GM18868 (cell line): ENCODE measurements at regions not wholly inside any gene's neighbourhood (a gene's known extent, or its start where the extent isn't known, plus 50 kb on each side); places are given as distances from the start of the nearest gene placed in this dataset.

Experiments used
- ATAC-seq: cut with Tn5 transposase; IDR thresholded peaks from one replicate; pipeline ENCODE4 v1.9.1; 2021; ENCODE audit warnings: mild to moderate bottlenecking, moderate library complexity; ENCODE audit not compliant: unreplicated experiment

DNA sequence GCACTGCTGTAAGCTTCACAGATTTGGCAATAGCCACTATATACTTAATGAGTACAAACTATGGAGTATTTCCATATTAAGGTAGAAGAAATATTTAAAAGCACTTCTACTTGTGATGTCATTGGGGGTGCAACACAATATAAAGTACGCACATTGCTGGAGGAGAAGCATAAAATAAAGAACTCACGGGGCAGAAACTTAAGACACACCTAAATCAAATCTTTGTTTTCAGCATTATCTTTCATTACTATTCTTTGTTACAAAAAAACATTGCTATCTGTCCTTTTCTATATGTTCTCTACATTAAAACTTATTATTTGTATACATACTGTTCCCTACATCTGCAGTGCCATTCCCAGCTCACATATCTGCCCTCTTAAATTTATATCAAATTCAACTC, 93.3 kb upstream of the VPREB1 start:
- ATAC-seq = no peak

DNA sequence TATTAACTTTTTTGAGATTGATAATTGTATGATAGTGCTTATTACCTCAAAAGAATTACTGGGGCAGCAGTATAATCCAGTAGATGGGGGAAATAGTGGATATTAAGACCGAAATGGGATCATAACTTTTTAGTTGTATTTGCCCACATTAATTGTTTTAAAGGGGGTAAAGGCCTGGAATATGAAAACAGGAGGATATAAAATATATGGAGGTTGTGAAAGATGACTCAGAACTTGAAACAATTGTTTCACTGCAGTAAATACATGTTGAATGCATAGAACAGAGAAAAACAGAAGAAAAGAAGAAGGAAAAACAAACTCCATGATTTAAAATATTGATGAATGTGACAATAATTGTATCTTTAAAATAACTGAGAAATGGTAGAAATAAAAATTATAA, 94.1 kb upstream of the VPREB1 start:
- ATAC-seq = no peak

DNA sequence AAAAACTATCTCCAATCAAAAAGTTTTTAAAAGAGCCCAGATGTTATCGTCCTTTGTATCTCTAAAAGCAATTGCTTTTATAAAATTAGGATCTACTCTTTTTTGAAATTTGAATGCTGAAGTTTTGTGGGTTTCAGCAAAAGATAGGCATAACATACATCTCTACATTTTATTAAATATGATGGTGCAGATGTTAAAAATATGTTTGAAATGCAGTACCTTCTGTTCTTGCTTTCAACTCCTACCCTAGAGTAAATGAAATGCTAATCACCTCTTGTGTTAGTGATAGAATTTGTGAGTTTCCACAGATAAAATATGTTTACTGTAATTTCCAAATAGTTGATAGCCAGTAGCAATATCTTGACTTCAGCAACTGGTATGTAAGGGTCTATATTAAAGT, 95.7 kb upstream of the VPREB1 start:
- no peak for ATAC-seq

DNA sequence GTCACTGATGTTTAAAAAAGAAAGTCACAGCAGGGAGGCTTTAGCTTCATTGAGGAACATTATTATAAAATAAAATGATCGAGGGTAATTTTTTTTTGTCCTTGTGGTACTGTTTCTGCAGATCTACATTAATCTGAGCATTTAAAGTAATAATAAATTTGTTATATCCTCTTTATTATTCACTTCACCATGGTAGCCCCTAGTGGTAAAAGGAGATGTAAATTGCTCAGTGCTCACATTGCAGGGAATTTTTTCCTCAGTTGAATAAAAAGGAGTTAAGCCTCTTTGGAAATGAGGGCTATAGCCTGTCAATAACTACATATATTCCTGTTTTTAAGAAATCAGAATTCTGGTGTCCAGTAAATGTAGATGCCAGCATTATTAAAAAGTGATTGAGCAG, 99.7 kb upstream of the VPREB1 start:
- ATAC-seq = no peak

DNA sequence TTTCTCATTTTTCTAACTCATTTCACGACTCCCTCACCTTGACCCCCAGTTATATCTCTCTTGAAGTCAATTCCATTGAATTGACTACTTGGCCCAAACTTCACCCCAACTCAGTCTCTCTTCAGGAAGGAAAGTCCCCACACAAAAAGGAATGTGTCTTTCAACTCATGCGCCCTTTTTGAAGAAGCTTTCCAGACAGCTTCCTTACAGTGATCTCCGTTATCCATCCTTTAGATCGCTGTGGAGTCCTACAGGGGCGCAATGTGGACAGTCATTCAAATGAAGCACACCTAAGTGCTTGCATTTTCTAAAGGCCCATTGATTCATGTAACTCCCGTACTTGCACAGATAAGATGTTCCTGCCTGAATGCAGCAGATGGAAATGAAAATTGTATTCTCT, 101.1 kb upstream of the VPREB1 start:
- no peak for ATAC-seq

DNA sequence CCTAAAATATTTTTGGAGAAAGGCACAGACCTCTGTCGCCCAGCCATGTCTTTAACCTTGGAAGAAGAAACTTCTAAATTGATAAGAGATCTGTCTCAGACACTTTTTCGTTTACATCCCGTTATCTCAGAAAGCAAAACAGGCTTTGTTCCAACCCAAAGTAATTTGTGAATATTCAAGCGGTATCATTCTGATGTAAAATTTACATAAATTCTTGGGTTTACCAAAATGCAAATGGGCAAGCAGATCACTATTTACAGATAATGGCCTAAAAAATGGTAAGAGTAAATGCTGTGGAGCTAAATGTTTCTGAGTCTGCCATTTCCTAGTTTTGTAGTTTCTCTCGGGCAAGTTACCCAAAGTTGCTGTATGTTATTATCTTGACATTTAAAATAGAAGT, 101.9 kb upstream of the VPREB1 start:
- no peak for ATAC-seq

DNA sequence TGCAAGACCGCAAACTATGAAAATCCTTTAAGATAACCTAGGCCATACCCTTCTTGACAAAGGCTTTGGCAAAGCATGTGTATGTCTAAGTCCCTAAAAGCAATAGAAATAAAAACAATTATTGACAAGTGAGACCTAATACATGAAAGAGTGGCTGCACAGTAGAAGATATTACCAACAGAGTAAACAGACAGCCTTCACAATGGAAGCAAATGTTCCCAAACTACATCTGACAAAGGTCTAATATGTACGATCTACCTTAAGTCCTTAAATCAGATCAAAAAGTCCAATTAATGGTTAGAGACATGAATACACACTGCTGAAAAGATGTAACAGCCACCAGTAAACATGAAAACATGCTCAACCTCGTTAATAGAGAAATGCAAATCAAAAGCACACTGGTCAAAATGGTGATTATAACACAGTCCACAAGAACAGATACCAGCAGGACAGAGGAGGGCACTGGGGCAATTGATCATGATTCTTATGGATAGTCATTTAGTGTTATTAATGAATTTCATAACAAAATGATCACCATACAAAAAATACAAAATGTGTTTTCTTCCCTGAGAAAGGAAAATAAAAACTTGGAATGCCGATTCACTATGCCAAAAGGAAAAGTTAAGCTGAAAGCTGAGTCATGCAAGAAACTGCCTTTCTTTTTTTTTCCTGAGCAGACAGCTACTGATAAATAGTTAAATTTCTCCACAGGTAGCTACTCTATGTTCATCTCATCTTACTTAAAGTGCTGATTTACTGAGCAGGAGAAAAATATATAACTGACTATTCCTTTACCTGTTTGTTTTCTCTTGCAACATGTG, 102.6 kb upstream of the VPREB1 start:
- ATAC-seq = no peak

DNA sequence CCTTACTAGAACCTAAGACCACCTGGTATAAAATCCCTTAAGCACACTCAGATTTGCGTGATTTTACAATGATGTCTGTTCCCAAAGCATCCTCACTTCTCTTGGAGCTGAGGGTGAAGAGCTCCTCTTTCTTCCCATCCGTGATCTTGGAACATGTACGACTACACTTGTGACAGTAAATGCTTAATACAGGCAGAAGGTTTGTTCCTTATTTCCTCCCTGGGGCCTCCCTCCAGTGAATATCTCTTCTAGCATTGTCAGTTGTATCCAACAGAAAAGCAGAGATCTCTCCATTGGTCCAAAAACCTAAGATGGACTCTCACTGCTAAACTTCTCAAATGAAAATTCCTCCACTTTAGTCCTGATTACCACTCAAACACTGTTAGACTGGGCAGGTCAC, 103.6 kb upstream of the VPREB1 start:
- no peak for ATAC-seq

DNA sequence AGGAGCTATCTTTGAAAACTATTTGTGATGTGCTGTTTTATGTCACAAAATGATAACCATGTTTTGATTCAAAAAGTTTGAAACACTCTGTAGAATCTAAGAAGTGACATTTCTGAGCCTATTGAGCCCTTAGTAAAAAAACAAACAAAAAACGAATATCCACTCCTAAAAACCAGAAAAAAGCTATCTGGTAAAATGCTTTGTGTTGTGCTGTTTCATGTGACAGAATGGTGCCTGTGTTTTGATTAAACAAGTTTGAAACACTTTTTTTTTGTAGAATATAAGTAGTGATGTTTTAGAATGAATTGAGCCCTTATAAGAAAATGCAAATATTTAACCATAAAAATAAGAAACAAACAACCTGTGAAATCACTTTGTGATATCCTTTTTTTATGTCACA, 105.2 kb upstream of the VPREB1 start:
- ATAC-seq = no peak

DNA sequence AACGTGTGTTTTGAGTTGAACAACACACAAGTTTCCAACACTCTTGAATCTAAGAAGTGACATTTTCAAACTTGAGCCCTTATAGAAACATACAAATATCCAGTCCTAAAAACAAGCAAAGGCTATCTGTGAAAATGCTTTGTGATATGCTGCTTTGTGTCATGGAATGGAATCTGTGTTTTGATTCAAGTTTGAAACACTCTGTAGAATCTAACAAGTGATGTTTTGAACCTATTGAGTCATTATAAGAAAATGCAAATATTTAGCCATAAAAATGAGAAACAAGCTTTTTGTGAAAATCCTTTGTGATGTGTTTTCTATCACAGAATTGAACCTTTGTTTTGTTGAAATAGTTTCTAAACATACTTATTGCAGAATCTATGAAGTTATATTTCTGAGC, 105.7 kb upstream of the VPREB1 start:
- ATAC-seq = no peak

DNA sequence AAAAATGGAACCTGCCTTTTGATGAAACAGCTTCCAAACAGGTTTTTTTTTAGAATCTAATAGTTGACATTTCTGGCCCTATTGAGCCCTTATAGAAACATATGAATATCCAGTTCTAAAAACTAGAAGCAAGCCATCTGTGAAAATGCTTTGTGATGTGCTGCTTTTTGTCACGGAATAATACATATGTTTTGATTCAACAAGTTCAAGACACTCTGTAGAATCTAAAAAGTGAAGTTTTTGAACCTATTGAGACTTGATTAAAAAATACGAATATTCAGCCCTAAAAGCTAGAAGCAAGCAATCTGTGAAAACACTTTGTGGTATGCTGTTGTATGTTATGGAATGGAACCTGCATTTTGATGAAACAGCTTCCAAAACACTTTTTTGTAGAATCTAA, 106.7 kb upstream of the VPREB1 start:
- ATAC-seq = no peak

DNA sequence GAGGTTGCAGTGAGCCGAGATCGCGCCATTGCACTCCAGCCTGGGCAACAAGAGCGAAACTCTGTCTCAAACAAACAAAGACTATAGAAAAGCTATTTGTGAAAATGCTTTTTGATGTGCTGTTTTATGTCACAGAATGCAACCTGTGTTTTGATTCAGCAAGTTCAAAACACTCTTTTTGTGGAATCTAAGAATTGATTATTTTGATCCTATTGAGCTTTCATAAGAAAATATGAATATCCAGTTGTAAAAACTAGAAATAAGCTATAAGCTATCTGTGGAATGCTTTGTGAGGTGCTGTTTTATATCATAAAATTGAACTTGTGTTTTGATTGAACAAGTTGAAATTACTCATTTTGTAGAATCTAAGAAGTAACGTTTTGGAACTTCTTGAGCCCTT, 110.7 kb upstream of the VPREB1 start:
- ATAC-seq = no peak

DNA sequence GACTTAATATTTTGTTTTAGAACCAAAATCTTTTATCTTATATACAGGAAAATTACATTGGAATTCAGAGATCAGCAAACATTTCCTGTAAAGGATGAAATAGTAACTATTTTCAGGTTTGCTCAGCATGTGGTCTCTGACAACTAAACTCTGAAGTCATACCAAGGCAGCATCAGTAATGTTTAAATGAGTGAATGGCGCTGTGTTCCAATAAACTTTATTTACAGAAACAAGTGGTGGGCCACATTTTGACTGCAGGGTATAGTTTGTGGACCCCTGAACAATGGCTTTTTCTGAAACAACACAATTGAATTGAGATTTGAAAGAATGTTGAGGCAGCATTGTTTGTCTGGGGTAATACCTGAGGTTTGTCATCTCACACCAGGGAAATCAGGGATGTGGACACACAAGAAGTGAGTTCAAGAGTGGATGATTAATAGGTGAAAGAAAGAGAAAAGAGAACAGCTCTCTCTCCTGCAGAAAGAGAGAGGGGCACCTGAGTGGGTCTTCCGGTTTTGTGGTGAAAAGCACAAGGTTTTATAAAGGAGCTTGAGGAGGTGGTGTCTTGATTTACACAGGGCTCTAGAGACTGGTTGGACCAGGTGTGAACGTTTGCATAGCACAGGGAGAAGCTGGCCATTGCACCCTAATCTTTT, 113.5 kb upstream of the VPREB1 start:
- no peak for ATAC-seq

DNA sequence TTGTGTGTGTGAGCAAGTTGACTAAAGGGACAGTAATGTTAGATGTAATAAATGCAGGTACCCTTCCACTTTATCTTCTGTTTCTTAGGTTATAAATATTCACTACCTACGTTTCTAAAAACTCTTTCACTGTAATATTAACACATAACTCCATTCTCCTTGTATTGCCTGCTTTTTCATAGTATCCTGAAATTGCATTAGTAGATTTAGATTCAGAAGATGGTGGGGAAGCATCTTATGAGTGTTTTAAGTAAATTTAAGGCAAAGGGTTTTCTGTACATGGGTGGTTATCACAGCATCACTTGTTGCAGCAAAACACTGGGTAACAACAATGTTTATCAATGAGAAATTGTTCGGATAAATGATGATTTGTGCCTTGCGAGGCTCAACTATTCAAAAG, 115.2 kb upstream of the VPREB1 start:
- ATAC-seq = no peak

DNA sequence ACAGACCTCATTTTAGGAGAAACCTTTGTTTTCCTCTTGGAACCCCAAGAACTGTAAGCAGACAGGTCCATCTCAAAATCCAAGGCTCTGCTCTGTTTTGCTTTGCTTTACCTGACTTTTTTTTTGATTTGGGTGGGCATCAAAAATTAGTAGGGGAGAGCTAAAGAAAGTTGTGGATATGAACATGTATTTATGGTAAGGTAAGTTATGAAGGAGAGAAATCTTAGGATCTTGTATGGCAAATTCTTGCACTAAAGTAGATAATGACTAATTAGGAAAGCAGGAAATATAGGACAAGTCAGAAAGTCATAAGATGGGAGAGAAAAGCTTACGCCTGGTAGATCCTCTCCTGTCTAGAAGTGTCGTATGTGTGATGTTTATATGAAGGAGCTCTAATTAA, 116.1 kb upstream of the VPREB1 start:
- ATAC-seq = no peak

DNA sequence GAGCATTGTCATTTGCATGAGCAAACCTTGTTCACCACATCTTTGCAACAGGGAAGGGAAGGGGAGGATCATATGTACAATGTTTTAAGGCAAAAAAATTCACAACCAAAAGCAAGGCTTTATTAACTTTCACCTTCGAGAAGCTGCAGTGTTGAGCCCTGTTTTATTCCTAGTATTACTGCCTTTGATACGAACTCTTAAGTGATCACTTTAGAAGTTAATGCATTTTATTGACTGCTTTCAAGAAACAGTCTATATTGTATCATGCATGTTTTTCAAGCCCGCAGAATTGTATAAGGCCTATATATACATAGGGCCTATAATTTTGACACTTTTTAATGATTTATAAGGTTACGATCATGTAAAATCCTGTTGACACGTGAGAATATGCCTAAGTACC, 117.5 kb upstream of the VPREB1 start:
- ATAC-seq = no peak

DNA sequence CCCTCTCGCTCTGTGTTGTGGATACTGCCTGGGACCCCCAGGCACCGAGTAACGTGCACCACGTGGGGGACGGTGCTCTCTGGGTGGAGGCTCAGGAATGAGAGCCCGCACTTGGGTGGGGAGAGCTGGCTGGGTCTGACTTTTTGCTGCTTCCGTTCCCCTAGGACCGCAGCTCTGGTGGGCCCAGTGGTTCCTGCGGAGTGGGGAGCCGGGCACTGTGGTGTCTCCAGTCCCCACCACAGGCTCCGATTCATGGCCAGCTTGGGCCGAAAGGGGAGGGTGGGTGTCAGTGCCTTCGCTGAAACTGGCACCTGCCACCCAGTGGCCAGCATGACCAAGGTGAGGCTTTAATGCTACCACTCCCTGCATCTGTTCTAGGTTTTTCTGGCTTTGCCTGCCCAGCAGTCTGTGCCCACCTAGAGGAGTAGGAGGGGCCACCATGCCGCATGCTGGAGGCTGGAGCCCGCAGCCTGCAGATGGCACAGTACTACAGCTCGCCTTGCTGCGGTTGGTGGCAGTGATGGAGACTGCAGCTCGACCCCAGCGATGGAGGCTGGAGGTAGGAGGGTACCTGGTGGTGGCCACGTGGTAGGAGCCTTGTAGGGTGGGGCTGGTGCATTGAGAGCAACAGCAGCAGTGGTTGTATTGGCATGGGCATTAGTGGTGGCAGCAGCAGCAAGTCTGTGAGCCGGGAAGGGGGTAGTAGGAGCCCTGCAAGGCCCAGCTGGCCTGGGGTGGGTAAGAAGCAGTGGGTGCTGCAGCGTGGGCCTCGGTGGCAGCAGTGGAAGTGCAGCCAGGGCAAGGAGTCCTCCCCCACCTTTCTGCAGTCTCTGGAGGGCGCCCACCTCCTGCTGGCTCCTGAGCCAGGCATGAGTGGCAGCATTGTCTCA, 118.8 kb upstream of the VPREB1 start:
- ATAC-seq = no peak

DNA sequence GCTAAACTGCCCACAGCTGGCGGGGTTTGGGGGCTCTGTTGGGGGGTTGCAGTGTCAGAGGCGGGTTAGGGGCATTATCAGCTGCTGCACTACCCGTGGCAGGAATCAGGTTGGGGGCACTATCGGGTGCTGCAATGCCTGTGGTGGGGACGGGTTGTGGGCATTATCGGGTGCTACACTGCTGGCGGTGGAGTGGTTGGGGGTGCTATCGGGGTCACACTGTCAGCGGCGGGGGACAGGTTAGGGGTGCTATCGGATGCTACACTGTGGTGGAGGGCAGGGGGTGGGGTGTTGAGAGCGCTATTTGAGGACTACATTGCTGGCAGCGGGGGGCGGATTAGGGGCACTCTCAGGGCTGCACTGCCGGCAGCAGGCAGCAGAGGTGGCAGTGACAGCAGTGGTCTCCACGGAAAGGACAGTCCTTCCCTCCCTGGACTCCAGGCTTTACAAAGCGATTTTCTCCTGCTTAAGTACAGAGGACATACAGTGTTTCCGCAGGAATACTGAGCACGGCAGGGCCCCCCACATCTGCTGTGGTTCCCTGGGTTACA, 119.5 kb upstream of the VPREB1 start:
- ATAC-seq = no peak

DNA sequence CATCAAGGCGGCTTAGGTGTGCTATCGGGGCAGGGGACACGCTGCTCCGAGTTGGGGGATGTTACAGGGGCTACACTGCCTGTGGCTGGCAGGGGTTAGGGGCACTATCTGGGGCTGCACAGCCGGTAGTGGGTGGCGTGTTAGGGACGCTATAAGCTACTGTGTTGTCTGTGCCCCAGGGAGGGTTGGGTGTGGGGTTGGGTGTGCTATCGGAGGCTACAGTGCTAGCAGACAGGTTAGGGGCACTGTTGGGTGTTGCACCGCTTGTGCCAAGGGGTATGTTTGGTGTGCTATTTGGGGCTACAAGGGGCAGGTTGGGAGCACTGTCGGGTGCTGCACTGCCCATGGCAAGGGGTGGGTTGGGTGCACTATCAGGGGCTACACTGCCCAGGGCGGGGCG, 120.2 kb upstream of the VPREB1 start:
- no peak for ATAC-seq

DNA sequence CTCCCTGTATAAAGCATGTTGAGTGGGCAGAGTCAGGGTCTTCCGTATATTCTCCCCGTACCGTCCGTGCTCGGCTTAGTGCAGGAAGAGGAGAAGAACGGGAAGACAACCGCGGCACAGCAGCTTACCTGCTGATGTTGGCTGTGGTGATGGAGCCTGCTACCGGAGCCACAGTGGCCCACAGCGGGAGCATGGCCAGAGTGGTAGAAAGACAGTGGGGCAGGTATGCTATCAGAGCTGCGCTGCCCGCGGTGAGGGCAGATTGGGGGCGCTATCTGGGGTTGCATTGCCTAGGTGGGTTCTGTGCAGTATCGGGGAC, 120.7 kb upstream of the VPREB1 start:
- ATAC-seq = no peak

DNA sequence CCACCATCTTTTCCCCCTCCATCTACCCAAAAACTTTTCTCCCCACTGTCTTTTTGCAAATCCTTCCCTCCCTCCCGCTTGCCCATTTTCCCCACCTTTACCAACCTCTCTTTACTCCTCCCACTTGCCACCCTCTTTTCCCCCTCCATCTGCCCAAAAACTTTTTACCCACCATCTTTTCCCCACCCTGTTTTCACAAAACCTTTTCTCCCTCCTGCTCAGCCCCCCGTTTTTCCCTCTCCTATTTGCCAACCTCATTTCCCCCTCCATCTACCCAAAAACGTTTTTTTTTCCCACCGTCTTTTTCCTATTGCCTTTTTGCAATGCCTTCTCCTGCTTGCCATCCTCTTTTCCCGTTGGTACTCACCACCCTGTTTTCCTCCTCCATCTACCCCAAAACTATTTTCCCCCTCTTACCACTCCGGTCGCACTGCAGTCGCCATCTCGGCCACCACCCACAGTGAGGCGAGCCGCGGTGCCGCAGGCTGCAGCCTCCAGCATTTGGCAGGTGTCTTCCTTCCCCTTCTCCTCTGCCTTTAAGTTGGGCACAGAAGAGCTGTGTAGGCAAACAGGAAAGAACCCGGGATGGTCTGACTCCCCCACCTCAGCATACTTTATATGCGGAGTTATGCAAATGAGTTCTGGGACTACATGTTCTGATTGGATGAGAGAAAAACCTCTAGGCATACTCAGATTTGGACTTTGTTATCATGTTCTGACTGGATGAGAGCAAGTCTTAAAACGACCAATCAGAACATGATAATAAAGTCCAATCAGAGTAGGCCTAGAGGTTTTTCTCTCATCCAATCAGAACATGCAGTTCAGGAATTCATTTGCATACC, 121.2 kb upstream of the VPREB1 start:
- ATAC-seq = no peak
